ENCODE measurements at regions not wholly inside any gene's neighbourhood (a gene's known extent, or its start where the extent isn't known, plus 50 kb on each side); places are given as distances from the start of the nearest gene placed in this dataset.
"Not testable (repeated sequence)": the region's sequence is repeated elsewhere in the genome, so short reads cannot be mapped to it uniquely, and the experiment has no call there.

- no peak for DNase-seq
Measured at GRCh38 chr15:37416103-37416502, 315.8 kb upstream of the MEIS2 start.

- DNase-seq: no peak
Measured at GRCh38 chr15:37425541-37425940, 325.2 kb upstream of the MEIS2 start.

- DNase-seq: not testable (repeated sequence)
Measured at GRCh38 chr15:37427393-37427792, 327.0 kb upstream of the MEIS2 start.

- no peak for DNase-seq
Measured at GRCh38 chr15:37446921-37447320, 346.6 kb upstream of the MEIS2 start.

- no peak for DNase-seq
Measured at GRCh38 chr15:37452498-37452897, 352.1 kb upstream of the MEIS2 start.

GRCh38 chr15:37480482-37480881, 380.1 kb upstream of the MEIS2 start:
- no peak for DNase-seq

GRCh38 chr15:37481126-37481525, 380.8 kb upstream of the MEIS2 start:
- DNase-seq: no peak

- DNase-seq: no peak
Measured at GRCh38 chr15:37483779-37484178, 383.4 kb upstream of the MEIS2 start.

- no peak for DNase-seq
Measured at GRCh38 chr15:37485056-37485455, 384.7 kb upstream of the MEIS2 start.

- DNase-seq: no peak
Measured at GRCh38 chr15:37490707-37491106, 390.4 kb upstream of the MEIS2 start.

GRCh38 chr15:37516621-37517020, 416.3 kb upstream of the MEIS2 start:
- DNase-seq: no peak

- DNase-seq: no peak
Measured at GRCh38 chr15:37517191-37517895, 417.0 kb upstream of the MEIS2 start.

GRCh38 chr15:37518436-37518835, 416.0 kb upstream of the TMCO5A start:
- no peak for DNase-seq

- DNase-seq: no peak
Measured at GRCh38 chr15:37520026-37520425, 414.4 kb upstream of the TMCO5A start.

GRCh38 chr15:37520882-37521281, 413.6 kb upstream of the TMCO5A start:
- no peak for DNase-seq

GRCh38 chr15:37524601-37525000, 409.8 kb upstream of the TMCO5A start:
- DNase-seq: no peak

- no peak for DNase-seq
Measured at GRCh38 chr15:37528432-37528831, 406.0 kb upstream of the TMCO5A start.

GRCh38 chr15:37536967-37537605, 397.4 kb upstream of the TMCO5A start:
- DNase-seq: no peak

GRCh38 chr15:37537802-37538201, 396.6 kb upstream of the TMCO5A start:
- DNase-seq: no peak

- DNase-seq: no peak
Measured at GRCh38 chr15:37548116-37548515, 386.3 kb upstream of the TMCO5A start.

GRCh38 chr15:37550360-37551024, 383.9 kb upstream of the TMCO5A start:
- no peak for DNase-seq

- DNase-seq: no peak
Measured at GRCh38 chr15:37572401-37572800, 362.0 kb upstream of the TMCO5A start.

- no peak for DNase-seq
Measured at GRCh38 chr15:37574985-37575384, 359.5 kb upstream of the TMCO5A start.

Data from right lung (tissue), 2 donors.